Suprapubic skin (tissue), 4 donors: ENCODE measurements at regions not wholly inside any gene's neighbourhood (a gene's known extent, or its start where the extent isn't known, plus 50 kb on each side); places are given as distances from the start of the nearest gene placed in this dataset.

Experiments
- POLR2A ChIP-seq, 2 donors: fragments of 450-650 bp; IDR thresholded peaks; one replicate each; pipeline ENCODE4 v1.6.1; 2017; ENCODE audit warnings: antibody characterized with exemption in 2 of 2, mild to moderate bottlenecking in 2 of 2, moderate library complexity in 2 of 2
- POLR2AphosphoS5 ChIP-seq, 3 donors: sonication (generic); formaldehyde crosslinking; IDR thresholded peaks; one replicate each; pipeline ENCODE4 v1.6.1; 2017; ENCODE audit warnings: antibody characterized with exemption in 3 of 3
- TF ChIP-seq, protein P1 (sequence below), 2 donors: fragments of 200-600 bp in 1 of 2; fragments of 450-650 bp in 1 of 2; sonication (generic) in 1 of 2; IDR thresholded peaks; one replicate each; pipeline ENCODE4 v1.5.1; 2016 to 2019; ENCODE audit warnings: antibody characterized with exemption in 2 of 2, mild to moderate bottlenecking in 1 of 2, moderate library complexity in 1 of 2

DNA sequence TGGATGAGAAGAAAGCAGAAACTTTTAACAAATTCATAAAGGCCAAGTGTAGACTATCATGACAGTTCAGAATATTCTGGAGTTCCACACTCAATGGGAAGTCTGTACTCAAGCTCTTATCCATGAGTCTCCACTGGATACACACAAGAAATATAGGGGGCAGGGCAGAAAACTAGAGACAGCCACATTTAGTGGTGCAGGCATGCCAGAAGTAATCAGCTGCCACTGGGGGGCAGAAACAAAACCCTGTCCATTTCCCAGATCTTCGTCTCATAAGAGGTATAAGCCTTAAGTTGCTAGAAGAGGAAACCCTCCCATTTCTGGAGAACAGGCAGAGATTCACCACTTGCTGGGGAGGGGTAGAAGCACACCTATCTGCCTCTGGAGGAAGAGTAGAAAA, 166.8 kb upstream of the GALNT2 start:
- TF ChIP-seq POLR2AphosphoS5 (IDR thresholded peaks at IDR 0.05) (no peak), POLR2A (IDR thresholded peaks at IDR 0.05) (no peak)
- TF ChIP-seq, protein P1, sequence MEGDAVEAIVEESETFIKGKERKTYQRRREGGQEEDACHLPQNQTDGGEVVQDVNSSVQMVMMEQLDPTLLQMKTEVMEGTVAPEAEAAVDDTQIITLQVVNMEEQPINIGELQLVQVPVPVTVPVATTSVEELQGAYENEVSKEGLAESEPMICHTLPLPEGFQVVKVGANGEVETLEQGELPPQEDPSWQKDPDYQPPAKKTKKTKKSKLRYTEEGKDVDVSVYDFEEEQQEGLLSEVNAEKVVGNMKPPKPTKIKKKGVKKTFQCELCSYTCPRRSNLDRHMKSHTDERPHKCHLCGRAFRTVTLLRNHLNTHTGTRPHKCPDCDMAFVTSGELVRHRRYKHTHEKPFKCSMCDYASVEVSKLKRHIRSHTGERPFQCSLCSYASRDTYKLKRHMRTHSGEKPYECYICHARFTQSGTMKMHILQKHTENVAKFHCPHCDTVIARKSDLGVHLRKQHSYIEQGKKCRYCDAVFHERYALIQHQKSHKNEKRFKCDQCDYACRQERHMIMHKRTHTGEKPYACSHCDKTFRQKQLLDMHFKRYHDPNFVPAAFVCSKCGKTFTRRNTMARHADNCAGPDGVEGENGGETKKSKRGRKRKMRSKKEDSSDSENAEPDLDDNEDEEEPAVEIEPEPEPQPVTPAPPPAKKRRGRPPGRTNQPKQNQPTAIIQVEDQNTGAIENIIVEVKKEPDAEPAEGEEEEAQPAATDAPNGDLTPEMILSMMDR (IDR thresholded peaks at IDR 0.05) = no peak
